OCI-LY7 (cell line): ENCODE measurements at regions not wholly inside any gene's neighbourhood (a gene's known extent, or its start where the extent isn't known, plus 50 kb on each side); places are given as distances from the start of the nearest gene placed in this dataset.

ENCODE experiments used
- BruUV-seq: library from RNA; stranded (reverse); fragments of 400-500 nt; replicated peaks from 2 replicates; lab custom pipeline; 2021; lab: Mats Ljungman, UMichigan
- CTCF ChIA-PET: fragments of 300-600 bp; sonication (Branson Sonifier 250); formaldehyde crosslinking; loops from one replicate; lab custom pipeline; 2022; ENCODE audit warnings: antibody characterized with exemption; ENCODE audit not compliant: unreplicated experiment; lab: Charles Lee
- POLR2A ChIA-PET: fragments of 300-600 bp; sonication (Branson Sonifier 250); formaldehyde crosslinking; loops from one replicate; lab custom pipeline; 2022; ENCODE audit warnings: antibody characterized with exemption; lab: Charles Lee
- DNase-seq: peaks from one replicate; pipeline ENCODE4 v3.0.0-alpha.2; 2015; ENCODE audit warnings: low spot score
- H2AFZ ChIP-seq: fragments of 200-600 bp; sonication (generic), shearing (Covaris generic); 2 replicates; pipeline ENCODE4 v1.6.1; 2014; ENCODE audit warnings: mild to moderate bottlenecking, antibody characterized with exemption, low read length, moderate library complexity
- H3K27ac ChIP-seq: fragments of 200-600 bp; sonication (generic); 2 replicates; pipeline ENCODE4 v1.5.1; 2014; ENCODE audit warnings: mixed run types, low read depth, mild to moderate bottlenecking, moderate library complexity, low read length, inconsistent platforms; ENCODE audit not compliant: poor library complexity, severe bottlenecking
- H3K36me3 ChIP-seq: fragments of 200-600 bp; sonication (generic); 2 replicates; pipeline ENCODE4 v1.6.1; 2014; ENCODE audit warnings: mild to moderate bottlenecking, antibody characterized with exemption, low read length, moderate library complexity, mixed read lengths; ENCODE audit not compliant: insufficient read depth
- H3K4me1 ChIP-seq: fragments of 200-600 bp; sonication (generic); 2 replicates; pipeline ENCODE4 v1.5.1; 2014; ENCODE audit warnings: mild to moderate bottlenecking, low read length; ENCODE audit not compliant: insufficient read depth, poor library complexity, severe bottlenecking
- H3K4me2 ChIP-seq: fragments of 200-600 bp; sonication (generic); 2 replicates; pipeline ENCODE4 v1.6.1; 2014; ENCODE audit warnings: mild to moderate bottlenecking, low read length
- H3K4me3 ChIP-seq: fragments of 200-600 bp; sonication (generic); 2 replicates; pipeline ENCODE4 v1.5.1; 2014; ENCODE audit warnings: mild to moderate bottlenecking, low read depth, low read length; ENCODE audit not compliant: poor library complexity, severe bottlenecking
- H3K79me2 ChIP-seq: fragments of 200-600 bp; sonication (generic); 2 replicates; pipeline ENCODE4 v1.6.1; 2016; ENCODE audit warnings: low read depth, mild to moderate bottlenecking, low read length, moderate library complexity, mixed read lengths; ENCODE audit not compliant: insufficient read depth
- H3K9me2 ChIP-seq: fragments of 200-600 bp; sonication (generic); 2 replicates; pipeline ENCODE4 v1.6.1; 2016; ENCODE audit warnings: mild to moderate bottlenecking, low read length, mixed read lengths; ENCODE audit not compliant: insufficient read depth
- H3K9me3 ChIP-seq: fragments of 200-600 bp; sonication (generic); 2 replicates; pipeline ENCODE4 v1.6.1; 2014; ENCODE audit warnings: mild to moderate bottlenecking, mixed run types, low read length, mixed read lengths
- H4K20me1 ChIP-seq: fragments of 200-600 bp; sonication (generic); 2 replicates; pipeline ENCODE4 v1.6.1; 2014; ENCODE audit warnings: mild to moderate bottlenecking, antibody characterized with exemption, low read length, moderate library complexity, mixed read lengths; ENCODE audit not compliant: insufficient read depth
- EZH2phosphoT487 ChIP-seq: fragments of 200-600 bp; sonication (generic); IDR thresholded peaks from 2 replicates; pipeline ENCODE4 v1.6.1; 2018; ENCODE audit warnings: low read depth, borderline replicate concordance, mild to moderate bottlenecking, mixed run types, antibody characterized with exemption, low read length, moderate library complexity, mixed read lengths
- intact Hi-C: fragments of 100-400 bp; cut with micrococcal nuclease; formaldehyde crosslinking; loops from one replicate; pipeline ENCODE4 v1.10.0; 2022; ENCODE audit not compliant: unreplicated experiment
- TF ChIP-seq, protein P1 (sequence below): fragments of 200-600 bp; sonication (generic); conservative IDR thresholded peaks from 2 replicates; pipeline ENCODE4 v1.5.1; 2014; ENCODE audit warnings: mild to moderate bottlenecking, antibody characterized with exemption, low read length, moderate library complexity, mixed read lengths

DNA sequence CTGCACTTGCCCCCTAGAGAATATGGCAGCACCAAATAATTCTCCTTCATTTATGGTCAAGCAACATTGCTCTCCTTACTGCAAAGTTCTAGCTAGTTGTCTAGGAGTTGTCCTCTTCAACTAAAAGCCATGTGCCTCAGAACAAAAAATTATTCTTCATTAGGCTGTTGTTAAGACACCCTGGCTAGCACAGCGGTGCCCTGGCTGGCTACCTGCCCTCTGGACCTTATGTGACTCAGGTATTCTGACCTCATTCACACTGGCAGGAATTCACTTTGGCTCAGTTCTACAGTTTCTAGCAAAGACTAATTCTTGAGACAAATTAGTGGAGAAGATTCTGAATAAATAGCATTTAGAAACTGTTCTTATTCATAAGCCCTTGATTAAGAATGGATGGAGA, 224.4 kb upstream of the KRR1 start:
- no peak overlapping the region for H3K4me2 ChIP-seq
- H3K9me2 ChIP-seq, result no peaks in the 10 kb centered on the region
- H3K4me1 ChIP-seq, result no peaks in the 10 kb centered on the region
- BruUV-seq, result no TSS peak
- no peaks in the 10 kb centered on the region for H3K9me3 ChIP-seq
- no peak for DNase-seq
- no peak for TF ChIP-seq EZH2phosphoT487
- TF ChIP-seq, protein P1, sequence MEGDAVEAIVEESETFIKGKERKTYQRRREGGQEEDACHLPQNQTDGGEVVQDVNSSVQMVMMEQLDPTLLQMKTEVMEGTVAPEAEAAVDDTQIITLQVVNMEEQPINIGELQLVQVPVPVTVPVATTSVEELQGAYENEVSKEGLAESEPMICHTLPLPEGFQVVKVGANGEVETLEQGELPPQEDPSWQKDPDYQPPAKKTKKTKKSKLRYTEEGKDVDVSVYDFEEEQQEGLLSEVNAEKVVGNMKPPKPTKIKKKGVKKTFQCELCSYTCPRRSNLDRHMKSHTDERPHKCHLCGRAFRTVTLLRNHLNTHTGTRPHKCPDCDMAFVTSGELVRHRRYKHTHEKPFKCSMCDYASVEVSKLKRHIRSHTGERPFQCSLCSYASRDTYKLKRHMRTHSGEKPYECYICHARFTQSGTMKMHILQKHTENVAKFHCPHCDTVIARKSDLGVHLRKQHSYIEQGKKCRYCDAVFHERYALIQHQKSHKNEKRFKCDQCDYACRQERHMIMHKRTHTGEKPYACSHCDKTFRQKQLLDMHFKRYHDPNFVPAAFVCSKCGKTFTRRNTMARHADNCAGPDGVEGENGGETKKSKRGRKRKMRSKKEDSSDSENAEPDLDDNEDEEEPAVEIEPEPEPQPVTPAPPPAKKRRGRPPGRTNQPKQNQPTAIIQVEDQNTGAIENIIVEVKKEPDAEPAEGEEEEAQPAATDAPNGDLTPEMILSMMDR, result no peak
- no peaks in the 10 kb centered on the region for H3K79me2 ChIP-seq
- H4K20me1 ChIP-seq, result no peaks in the 10 kb centered on the region
- intact Hi-C loops, result no loop called here
- no peaks in the 10 kb centered on the region for H3K36me3 ChIP-seq
- ChIA-PET CTCF (no interaction called here), POLR2A (interaction anchor here (0.8 to 1.3 kb wide), 2 partner anchors 14 to 25 kb away, joined by 3 to 4 read pairs; no protein-coding TSS in a partner anchor)
- H3K4me3 ChIP-seq, result no peak overlapping the region
- H2AFZ ChIP-seq, result no peak overlapping the region
- H3K27ac ChIP-seq, result no peak overlapping the region

DNA sequence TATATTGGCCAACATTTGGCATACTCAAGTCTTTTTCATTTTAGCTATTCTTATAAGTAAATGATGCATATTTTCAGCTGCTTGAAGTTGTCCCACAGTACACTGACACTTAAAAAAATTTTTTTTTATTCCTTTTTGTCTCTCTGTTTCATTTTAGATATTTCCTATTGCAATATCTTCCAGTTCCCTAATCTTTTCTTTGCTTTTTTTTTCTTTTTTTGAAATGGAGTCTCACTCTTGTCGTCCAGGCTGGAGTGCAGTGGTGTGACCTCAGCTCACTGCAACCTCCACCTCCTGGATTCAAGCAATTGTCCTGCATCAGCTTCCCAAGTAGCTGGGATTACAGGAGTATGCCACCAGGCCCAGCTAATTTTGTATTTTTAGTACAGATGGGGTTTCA, 217.4 kb upstream of the KRR1 start:
- DNase-seq, result no peak
- Histone ChIP-seq H3K4me1 (no peaks in the 10 kb centered on the region), H2AFZ (no peak overlapping the region), H3K9me2 (no peaks in the 10 kb centered on the region), H3K36me3 (no peaks in the 10 kb centered on the region), H3K9me3 (no peaks in the 10 kb centered on the region), H3K79me2 (no peaks in the 10 kb centered on the region), H3K4me2 (no peak overlapping the region), H4K20me1 (no peaks in the 10 kb centered on the region), H3K4me3 (no peak overlapping the region), H3K27ac (no peak overlapping the region)
- no TSS peak for BruUV-seq
- intact Hi-C loops, result no loop called here
- TF ChIP-seq, protein P1, result no peak
- TF ChIP-seq EZH2phosphoT487, result no peak
- ChIA-PET CTCF (no interaction called here), POLR2A (interaction anchor here (0.7 kb wide), 1 partner anchor 161 kb away, joined by 3 read pairs; no protein-coding TSS in a partner anchor)

DNA sequence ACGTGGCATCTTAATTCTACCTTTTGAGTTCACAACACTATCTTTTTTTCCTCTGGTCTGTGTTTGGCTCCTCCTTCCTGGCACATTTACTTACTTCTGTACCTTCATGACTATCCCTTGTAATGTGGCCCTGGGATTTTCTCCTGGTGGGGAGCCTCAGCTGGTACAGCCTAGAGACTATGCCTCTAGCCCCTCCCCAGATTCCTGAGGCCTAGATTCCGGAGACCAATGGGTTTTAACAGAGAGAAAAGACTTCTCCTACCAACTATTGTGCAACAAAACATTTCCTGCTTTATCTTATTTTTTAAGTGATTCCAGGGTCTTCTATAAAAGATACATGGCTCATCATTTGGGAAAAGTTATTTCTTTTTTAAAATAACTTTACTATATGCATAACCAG, 216.2 kb upstream of the KRR1 start:
- Histone ChIP-seq H3K9me2 (no peaks in the 10 kb centered on the region), H3K4me1 (peaks cover 5% of the 10 kb centered on the region), H3K9me3 (no peaks in the 10 kb centered on the region), H3K36me3 (no peaks in the 10 kb centered on the region), H4K20me1 (no peaks in the 10 kb centered on the region), H3K4me2 (no peak overlapping the region), H3K4me3 (no peak overlapping the region), H2AFZ (no peak overlapping the region), H3K79me2 (no peaks in the 10 kb centered on the region), H3K27ac (no peak overlapping the region)
- DNase-seq, result no peak
- TF ChIP-seq, protein P1, result no peak
- no peak for TF ChIP-seq EZH2phosphoT487
- no TSS peak for BruUV-seq
- ChIA-PET CTCF (no interaction called here), POLR2A (interaction anchor here (0.8 to 1.2 kb wide), 2 partner anchors 11 to 13 kb away, joined by 3 to 4 read pairs; no protein-coding TSS in a partner anchor)
- intact Hi-C loops, result no loop called here
